Caco-2 (cell line): ENCODE measurements at regions not wholly inside any gene's neighbourhood (a gene's known extent, or its start where the extent isn't known, plus 50 kb on each side); places are given as distances from the start of the nearest gene placed in this dataset.

ENCODE experiments used
- BruUV-seq: library from RNA; stranded (reverse); fragments of 400-500 nt; replicated peaks from 2 replicates; lab custom pipeline; 2021; lab: Mats Ljungman, UMichigan
- CTCF ChIA-PET: fragments of 300-600 bp; sonication (Branson Sonifier 250); formaldehyde crosslinking; loops from one replicate; lab custom pipeline; 2022; ENCODE audit warnings: antibody characterized with exemption; lab: Charles Lee
- POLR2A ChIA-PET: fragments of 300-600 bp; sonication (Branson Sonifier 250); formaldehyde crosslinking; loops from one replicate; lab custom pipeline; 2022; ENCODE audit warnings: antibody characterized with exemption; lab: Charles Lee
- DNase-seq, 2 experiments: peaks; one replicate each; pipeline versions ENCODE4 v3.0.0 to v3.0.0-alpha.2; 2020 to 2022
- H3K27me3 ChIP-seq: replicated peaks from 2 replicates; pipeline ENCODE4 v1.6.0; 2011; ENCODE audit warnings: low read length; ENCODE audit not compliant: control insufficient read depth, insufficient read depth
- H3K36me3 ChIP-seq: 2 replicates; pipeline ENCODE4 v1.5.1; 2011; ENCODE audit warnings: low read length; ENCODE audit not compliant: control insufficient read depth, insufficient read depth
- H3K4me1 ChIP-seq: fragments of 250-450 bp; sonication (Bioruptor Pico); 2 replicates; pipeline ENCODE4 v1.5.1; 2020; ENCODE audit warnings: mild to moderate bottlenecking
- H3K4me3 ChIP-seq: 2 replicates; pipeline ENCODE4 v1.5.1; 2011; ENCODE audit warnings: low read depth, mild to moderate bottlenecking, control low read depth, low read length
- H3K9me3 ChIP-seq: fragments of 250-450 bp; sonication (Bioruptor Pico); 2 replicates; pipeline ENCODE4 v1.5.1; 2020; ENCODE audit warnings: mild to moderate bottlenecking, moderate library complexity
- H3K27ac Mint-ChIP-seq: one replicate; pipeline ENCODE4 v1.8.0; 2022; ENCODE audit warnings: mixed read lengths; ENCODE audit not compliant: unreplicated experiment
- H3K27me3 Mint-ChIP-seq: one replicate; pipeline ENCODE4 v1.8.0; 2022; ENCODE audit warnings: mixed read lengths; ENCODE audit not compliant: insufficient read depth, unreplicated experiment
- H3K36me3 Mint-ChIP-seq: one replicate; pipeline ENCODE4 v1.8.0; 2022; ENCODE audit warnings: mild to moderate bottlenecking, mixed read lengths; ENCODE audit not compliant: insufficient read depth, unreplicated experiment
- H3K4me1 Mint-ChIP-seq: one replicate; pipeline ENCODE4 v1.8.0; 2022; ENCODE audit warnings: low read depth, mixed read lengths; ENCODE audit not compliant: unreplicated experiment
- H3K4me3 Mint-ChIP-seq: one replicate; pipeline ENCODE4 v1.8.0; 2022; ENCODE audit warnings: mild to moderate bottlenecking, moderate library complexity, mixed read lengths; ENCODE audit not compliant: unreplicated experiment
- H3K9me3 Mint-ChIP-seq: one replicate; pipeline ENCODE4 v1.8.0; 2022; ENCODE audit warnings: mixed read lengths; ENCODE audit not compliant: unreplicated experiment
- intact Hi-C: fragments of 100-400 bp; cut with micrococcal nuclease; formaldehyde crosslinking; loops from one replicate; pipeline ENCODE4 v1.10.0; 2022; ENCODE audit not compliant: unreplicated experiment
- TF ChIP-seq, protein P1 (sequence below), 2 experiments: fragments of 200-600 bp in 1 of 2; IDR thresholded peaks; 1 replicate in 1 of 2; 2 replicates in 1 of 2; pipeline versions ENCODE4 v1.5.1 to v1.8.0; 2011 to 2022; ENCODE audit warnings: antibody characterized with exemption in 1 of 2, control low read depth in 1 of 2, inconsistent platforms in 1 of 2, low read depth in 1 of 2, low read length in 1 of 2, mild to moderate bottlenecking in 1 of 2, moderate library complexity in 1 of 2; ENCODE audit not compliant: insufficient read depth in 1 of 2, severe bottlenecking in 1 of 2, unreplicated experiment in 1 of 2

- Histone ChIP-seq H3K27me3 (no peaks in the 10 kb centered on the region), H3K9me3 (no peaks in the 10 kb centered on the region), H3K36me3 (no peaks in the 10 kb centered on the region), H3K4me1 (no peaks in the 10 kb centered on the region), H3K4me3 (no peak overlapping the region)
- DNase-seq: no peak
- intact Hi-C loops: no loop called here
- ChIA-PET CTCF (no interaction called here), POLR2A (no interaction called here)
- Mint-ChIP-seq H3K4me1 (no peaks in the 10 kb centered on the region), H3K4me3 (no peak overlapping the region), H3K27ac (no peak overlapping the region), H3K9me3 (peaks cover 21% of the 10 kb centered on the region), H3K36me3 (no peaks in the 10 kb centered on the region), H3K27me3 (no peaks in the 10 kb centered on the region)
- TF ChIP-seq, protein P1, sequence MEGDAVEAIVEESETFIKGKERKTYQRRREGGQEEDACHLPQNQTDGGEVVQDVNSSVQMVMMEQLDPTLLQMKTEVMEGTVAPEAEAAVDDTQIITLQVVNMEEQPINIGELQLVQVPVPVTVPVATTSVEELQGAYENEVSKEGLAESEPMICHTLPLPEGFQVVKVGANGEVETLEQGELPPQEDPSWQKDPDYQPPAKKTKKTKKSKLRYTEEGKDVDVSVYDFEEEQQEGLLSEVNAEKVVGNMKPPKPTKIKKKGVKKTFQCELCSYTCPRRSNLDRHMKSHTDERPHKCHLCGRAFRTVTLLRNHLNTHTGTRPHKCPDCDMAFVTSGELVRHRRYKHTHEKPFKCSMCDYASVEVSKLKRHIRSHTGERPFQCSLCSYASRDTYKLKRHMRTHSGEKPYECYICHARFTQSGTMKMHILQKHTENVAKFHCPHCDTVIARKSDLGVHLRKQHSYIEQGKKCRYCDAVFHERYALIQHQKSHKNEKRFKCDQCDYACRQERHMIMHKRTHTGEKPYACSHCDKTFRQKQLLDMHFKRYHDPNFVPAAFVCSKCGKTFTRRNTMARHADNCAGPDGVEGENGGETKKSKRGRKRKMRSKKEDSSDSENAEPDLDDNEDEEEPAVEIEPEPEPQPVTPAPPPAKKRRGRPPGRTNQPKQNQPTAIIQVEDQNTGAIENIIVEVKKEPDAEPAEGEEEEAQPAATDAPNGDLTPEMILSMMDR (IDR thresholded peaks at IDR 0.05; ENCODE audit: insufficient read depth in 1 of 2, low read depth in 1 of 2, low read length in 1 of 2, severe bottlenecking in 1 of 2, unreplicated experiment in 1 of 2): no peak
- no TSS peak for BruUV-seq
Measured at GRCh38 chr4:141858437-141858836, 222.1 kb downstream of the IL15 start.

- no peak overlapping the region for H3K4me3 ChIP-seq
- H3K4me1 ChIP-seq: no peaks in the 10 kb centered on the region
- CTCF ChIA-PET: no interaction called here
- H3K27me3 Mint-ChIP-seq: no peaks in the 10 kb centered on the region
- no TSS peak for BruUV-seq
- H3K27me3 ChIP-seq: no peaks in the 10 kb centered on the region
- no peaks in the 10 kb centered on the region for H3K36me3 ChIP-seq
- no peaks in the 10 kb centered on the region for H3K4me1 Mint-ChIP-seq
- TF ChIP-seq, protein P1 (IDR thresholded peaks at IDR 0.05; ENCODE audit: insufficient read depth in 1 of 2, low read depth in 1 of 2, low read length in 1 of 2, severe bottlenecking in 1 of 2, unreplicated experiment in 1 of 2): no peak
- no peaks in the 10 kb centered on the region for H3K36me3 Mint-ChIP-seq
- peaks cover 8% of the 10 kb centered on the region for H3K9me3 Mint-ChIP-seq
- POLR2A ChIA-PET: no interaction called here
- H3K27ac Mint-ChIP-seq: no peak overlapping the region
- no peaks in the 10 kb centered on the region for H3K9me3 ChIP-seq
- no peak overlapping the region for H3K4me3 Mint-ChIP-seq
- no peak for DNase-seq
- intact Hi-C loops: loop anchor here (2.0 kb wide), 1 partner anchor 986 kb away; the partner anchor contains the start of gene INPP4B
Measured at GRCh38 chr4:141860974-141861373, 224.6 kb downstream of the IL15 start.

DNA sequence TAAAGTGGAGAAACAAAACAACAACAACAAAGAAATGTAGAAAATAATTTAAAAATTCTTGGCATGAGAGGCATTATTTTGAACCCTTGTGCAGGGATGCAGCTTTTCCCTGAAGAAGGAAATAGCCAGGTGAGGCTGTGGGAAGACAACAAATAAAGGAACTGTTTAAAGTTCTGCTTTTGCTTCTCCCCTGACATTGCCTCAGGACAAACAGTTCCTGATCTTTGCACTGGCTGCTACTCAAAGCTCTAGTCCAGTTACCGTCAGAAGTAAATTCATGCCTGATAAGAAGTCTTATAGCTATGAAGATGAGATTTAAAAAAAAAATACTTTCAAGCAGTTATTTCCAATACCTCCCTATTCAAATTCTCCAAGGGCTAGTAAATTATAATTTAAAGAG is 233.8 kb downstream of the IL15 start:
- Histone ChIP-seq H3K27me3 (no peaks in the 10 kb centered on the region), H3K4me3 (no peak overlapping the region), H3K9me3 (peaks cover 3% of the 10 kb centered on the region; the same call in 1 of the 2 replicates), H3K4me1 (no peaks in the 10 kb centered on the region), H3K36me3 (no peaks in the 10 kb centered on the region)
- intact Hi-C loops: no loop called here
- Mint-ChIP-seq H3K27ac (no peak overlapping the region), H3K4me1 (no peaks in the 10 kb centered on the region), H3K9me3 (peaks cover 27% of the 10 kb centered on the region), H3K36me3 (no peaks in the 10 kb centered on the region), H3K27me3 (no peaks in the 10 kb centered on the region), H3K4me3 (no peak overlapping the region)
- TF ChIP-seq, protein P1 (IDR thresholded peaks at IDR 0.05; ENCODE audit: insufficient read depth in 1 of 2, low read depth in 1 of 2, low read length in 1 of 2, severe bottlenecking in 1 of 2, unreplicated experiment in 1 of 2): no peak
- ChIA-PET POLR2A (no interaction called here), CTCF (no interaction called here)
- no TSS peak for BruUV-seq
- DNase-seq: no peak
